ENCODE measurements at regions not wholly inside any gene's neighbourhood (a gene's known extent, or its start where the extent isn't known, plus 50 kb on each side); places are given as distances from the start of the nearest gene placed in this dataset.

GRCh38 chr5:167702014-167702413 is 589.4 kb upstream of the WWC1 start:
- Histone ChIP-seq H3K36me3 (replicated peaks in 1 of 2; ENCODE audit: control extremely low read depth in 1 of 2, control insufficient read depth in 1 of 2, extremely low read depth in 1 of 2, insufficient read depth in 2 of 2, low read length in 1 of 2) (no peaks in the 10 kb centered on the region), H3K4me2 (replicated peaks; ENCODE audit: low read depth, low read length, poor library complexity, severe bottlenecking) (no peak overlapping the region), H3K27me3 (replicated peaks in 1 of 4; ENCODE audit: control extremely low read depth in 1 of 4, control insufficient read depth in 3 of 4, insufficient read depth in 4 of 4, low read length in 3 of 4) (no peaks in the 10 kb centered on the region), H3K9me3 (ENCODE audit: control extremely low read depth in 1 of 3, control insufficient read depth in 2 of 3, insufficient read depth in 1 of 3, low read length in 2 of 3) (no peaks in the 10 kb centered on the region), H3K27ac (ENCODE audit: low read length in 2 of 2) (no peak overlapping the region), H3K4me3 (ENCODE audit: control extremely low read depth in 1 of 5, extremely low read depth in 1 of 5, insufficient read depth in 1 of 5, low read depth in 2 of 5, low read length in 4 of 5) (no peak overlapping the region), H3K9ac (ENCODE audit: low read length) (no peak overlapping the region), H3K79me2 (ENCODE audit: control insufficient read depth, insufficient read depth, low read length) (no peaks in the 10 kb centered on the region), H2AFZ (ENCODE audit: insufficient read depth, low read depth, low read length, poor library complexity, severe bottlenecking) (no peak overlapping the region), H3K4me1 (ENCODE audit: control insufficient read depth in 2 of 2, insufficient read depth in 2 of 2, low read length in 2 of 2) (no peaks in the 10 kb centered on the region), H4K20me1 (ENCODE audit: control insufficient read depth, insufficient read depth, low read length, poor library complexity, severe bottlenecking) (no peaks in the 10 kb centered on the region)
- ChIA-PET CTCF (no interaction called here), POLR2A (no interaction called here)
- no peaks in the 10 kb centered on the region for H3K4me1 Mint-ChIP-seq
- intact Hi-C loops (cut with micrococcal nuclease), result no loop called here
- ATAC-seq (ENCODE audit: low read depth), result no peak
- DNase-seq, result no peak
- peaks cover 4% of the 10 kb centered on the region for H3K9me3 Mint-ChIP-seq (ENCODE audit: insufficient read depth)
- TF ChIP-seq EZH2 (IDR thresholded peaks at IDR 0.05; ENCODE audit: borderline replicate concordance, insufficient read depth, low read depth, low read length, poor library complexity, severe bottlenecking) (no peak), CTCF (IDR thresholded peaks at IDR 0.05) (no peak)
- H3K27me3 Mint-ChIP-seq, result no peaks in the 10 kb centered on the region
- WGBS (ENCODE audit: insufficient coverage), result no CpG with 5 or more reads among the region's 2 CpGs
- H3K27ac Mint-ChIP-seq, result no peak overlapping the region
- no peak overlapping the region for H3K4me3 Mint-ChIP-seq

GRCh38 chr5:167708449-167708848 is 583.0 kb upstream of the WWC1 start:
- H3K4me1 ChIP-seq (ENCODE audit: control insufficient read depth in 2 of 2, insufficient read depth in 2 of 2, low read length in 2 of 2), result no peaks in the 10 kb centered on the region
- ATAC-seq (ENCODE audit: low read depth) (no peak), DNase-seq (no peak)
- intact Hi-C loops (cut with micrococcal nuclease), result no loop called here
- Mint-ChIP-seq H3K4me1 (no peaks in the 10 kb centered on the region), H3K27me3 (no peaks in the 10 kb centered on the region), H3K27ac (no peak overlapping the region), H3K4me3 (no peak overlapping the region), H3K9me3 (ENCODE audit: insufficient read depth) (peaks cover 2% of the 10 kb centered on the region)
- TF ChIP-seq CTCF (IDR thresholded peaks at IDR 0.05) (no peak), EZH2 (IDR thresholded peaks at IDR 0.05; ENCODE audit: borderline replicate concordance, insufficient read depth, low read depth, low read length, poor library complexity, severe bottlenecking) (no peak)
- ChIA-PET POLR2A (no interaction called here), CTCF (no interaction called here)
- no peaks in the 10 kb centered on the region for H3K36me3 ChIP-seq (replicated peaks in 1 of 2; ENCODE audit: control extremely low read depth in 1 of 2, control insufficient read depth in 1 of 2, extremely low read depth in 1 of 2, insufficient read depth in 2 of 2, low read length in 1 of 2)
- H3K4me3 ChIP-seq (ENCODE audit: control extremely low read depth in 1 of 5, extremely low read depth in 1 of 5, insufficient read depth in 1 of 5, low read depth in 2 of 5, low read length in 4 of 5), result no peak overlapping the region
- no peaks in the 10 kb centered on the region for H3K79me2 ChIP-seq (ENCODE audit: control insufficient read depth, insufficient read depth, low read length)
- H3K27me3 ChIP-seq (replicated peaks in 1 of 4; ENCODE audit: control extremely low read depth in 1 of 4, control insufficient read depth in 3 of 4, insufficient read depth in 4 of 4, low read length in 3 of 4), result no peaks in the 10 kb centered on the region
- H3K9me3 ChIP-seq (ENCODE audit: control extremely low read depth in 1 of 3, control insufficient read depth in 2 of 3, insufficient read depth in 1 of 3, low read length in 2 of 3), result no peaks in the 10 kb centered on the region
- H2AFZ ChIP-seq (ENCODE audit: insufficient read depth, low read depth, low read length, poor library complexity, severe bottlenecking), result no peak overlapping the region
- WGBS (ENCODE audit: insufficient coverage), result no CpG with 5 or more reads among the region's 3 CpGs
- H3K4me2 ChIP-seq (replicated peaks; ENCODE audit: low read depth, low read length, poor library complexity, severe bottlenecking), result no peak overlapping the region
- no peaks in the 10 kb centered on the region for H4K20me1 ChIP-seq (ENCODE audit: control insufficient read depth, insufficient read depth, low read length, poor library complexity, severe bottlenecking)
- no peak overlapping the region for H3K9ac ChIP-seq (ENCODE audit: low read length)
- no peak overlapping the region for H3K27ac ChIP-seq (ENCODE audit: low read length in 2 of 2)
